ENCODE measurements at regions not wholly inside any gene's neighbourhood (a gene's known extent, or its start where the extent isn't known, plus 50 kb on each side); places are given as distances from the start of the nearest gene placed in this dataset.

GRCh38 chr10:128538671-128539070, 412.4 kb upstream of the MKI67 start:
- TF ChIP-seq REST (IDR thresholded peaks at IDR 0.05; ENCODE audit: borderline replicate concordance) (no peak), RAD21 (conservative IDR thresholded peaks at IDR 0.05) (no peak), SMC3 (conservative IDR thresholded peaks at IDR 0.05; ENCODE audit: poor library complexity) (no peak), MXI1 (conservative IDR thresholded peaks at IDR 0.05; ENCODE audit: poor library complexity, severe bottlenecking) (no peak), TAF1 (IDR thresholded peaks at IDR 0.05; ENCODE audit: low read depth) (no peak), CTCF (IDR thresholded peaks at IDR 0.05; ENCODE audit: poor library complexity, severe bottlenecking) (no peak), POLR2AphosphoS5 (IDR thresholded peaks at IDR 0.05) (no peak), EP300 (conservative IDR thresholded peaks at IDR 0.05; ENCODE audit: poor library complexity, severe bottlenecking) (no peak), EZH2 (IDR thresholded peaks at IDR 0.05; ENCODE audit: borderline replicate concordance, insufficient read depth, low read length, poor library complexity, severe bottlenecking) (no peak)
- Histone ChIP-seq H4K20me1 (ENCODE audit: insufficient read depth) (no peaks in the 10 kb centered on the region), H3K4me2 (ENCODE audit: low read length) (no peak overlapping the region), H3K36me3 (ENCODE audit: insufficient read depth, low read length) (no peaks in the 10 kb centered on the region), H3K27ac (ENCODE audit: low read length) (no peak overlapping the region), H2AFZ (ENCODE audit: low read depth, low read length) (no peak overlapping the region), H3K9me3 (ENCODE audit: low read length) (no peaks in the 10 kb centered on the region), H3K4me3 (ENCODE audit: low read length) (no peak overlapping the region), H3K9me2 (ENCODE audit: insufficient read depth, low read length) (no peaks in the 10 kb centered on the region), H3K9ac (ENCODE audit: low read length) (no peak overlapping the region), H3K79me2 (replicated peaks; ENCODE audit: insufficient read depth, low read length) (no peaks in the 10 kb centered on the region), H3K27me3 (ENCODE audit: insufficient read depth, low read depth, low read length) (peaks cover 61% of the 10 kb centered on the region), H3F3A (ENCODE audit: insufficient read depth, low read length, poor library complexity, severe bottlenecking) (no peaks in the 10 kb centered on the region)

GRCh38 chr10:128539510-128540127, 413.4 kb upstream of the MKI67 start:
- no peaks in the 10 kb centered on the region for H3K79me2 ChIP-seq (replicated peaks; ENCODE audit: insufficient read depth, low read length)
- no peaks in the 10 kb centered on the region for H3K9me3 ChIP-seq (ENCODE audit: low read length)
- no peak overlapping the region for H3K4me3 ChIP-seq (ENCODE audit: low read length)
- no peak overlapping the region for H3K9ac ChIP-seq (ENCODE audit: low read length)
- no peak for TF ChIP-seq SMC3 (conservative IDR thresholded peaks at IDR 0.05; ENCODE audit: poor library complexity)
- TF ChIP-seq REST (IDR thresholded peaks at IDR 0.05; ENCODE audit: borderline replicate concordance): no peak
- no peak for TF ChIP-seq EP300 (conservative IDR thresholded peaks at IDR 0.05; ENCODE audit: poor library complexity, severe bottlenecking)
- TF ChIP-seq MXI1 (conservative IDR thresholded peaks at IDR 0.05; ENCODE audit: poor library complexity, severe bottlenecking): no peak
- no peak for TF ChIP-seq RAD21 (conservative IDR thresholded peaks at IDR 0.05)
- no peak for TF ChIP-seq EZH2 (IDR thresholded peaks at IDR 0.05; ENCODE audit: borderline replicate concordance, insufficient read depth, low read length, poor library complexity, severe bottlenecking)
- TF ChIP-seq POLR2AphosphoS5 (IDR thresholded peaks at IDR 0.05): no peak
- TF ChIP-seq TAF1 (IDR thresholded peaks at IDR 0.05; ENCODE audit: low read depth): no peak
- TF ChIP-seq CTCF (IDR thresholded peaks at IDR 0.05; ENCODE audit: poor library complexity, severe bottlenecking): no peak
- H3K4me2 ChIP-seq (ENCODE audit: low read length): no peak overlapping the region
- H3K9me2 ChIP-seq (ENCODE audit: insufficient read depth, low read length): no peaks in the 10 kb centered on the region
- H2AFZ ChIP-seq (ENCODE audit: low read depth, low read length): no peak overlapping the region
- H3K36me3 ChIP-seq (ENCODE audit: insufficient read depth, low read length): no peaks in the 10 kb centered on the region
- peaks cover 62% of the 10 kb centered on the region for H3K27me3 ChIP-seq (ENCODE audit: insufficient read depth, low read depth, low read length)
- no peak overlapping the region for H3K27ac ChIP-seq (ENCODE audit: low read length)
- H4K20me1 ChIP-seq (ENCODE audit: insufficient read depth): no peaks in the 10 kb centered on the region
- H3F3A ChIP-seq (ENCODE audit: insufficient read depth, low read length, poor library complexity, severe bottlenecking): no peaks in the 10 kb centered on the region
